ENCODE measurements at regions not wholly inside any gene's neighbourhood (a gene's known extent, or its start where the extent isn't known, plus 50 kb on each side); places are given as distances from the start of the nearest gene placed in this dataset.

DNA sequence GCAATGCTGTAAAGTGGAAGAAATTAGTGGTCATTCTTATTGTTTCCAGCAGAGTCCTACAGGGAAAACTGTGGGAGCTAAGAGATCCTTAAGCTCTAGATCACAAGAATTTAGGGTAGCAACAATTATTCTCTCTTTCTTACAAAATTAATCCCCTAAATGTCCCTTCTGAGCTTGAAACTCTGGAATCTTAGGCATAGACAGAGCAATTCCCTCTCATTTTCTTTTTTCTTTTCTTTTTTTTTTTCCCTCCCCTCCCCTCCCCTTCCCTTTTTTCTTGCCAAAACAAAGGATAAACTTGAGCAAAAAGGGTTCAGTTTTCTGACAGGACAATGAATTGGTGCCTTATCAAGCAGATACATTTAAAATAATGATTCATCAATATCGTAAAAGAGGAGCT lies 441.0 kb downstream of the DSC3 start:
- Histone ChIP-seq H3K4me3 (ENCODE audit: control extremely low read depth in 1 of 5, extremely low read depth in 1 of 5, insufficient read depth in 1 of 5, low read depth in 2 of 5, low read length in 4 of 5) (no peak overlapping the region), H2AFZ (ENCODE audit: insufficient read depth, low read depth, low read length, poor library complexity, severe bottlenecking) (no peak overlapping the region), H3K9me3 (ENCODE audit: control extremely low read depth in 1 of 3, control insufficient read depth in 2 of 3, insufficient read depth in 1 of 3, low read length in 2 of 3) (no peaks in the 10 kb centered on the region), H3K27me3 (replicated peaks in 1 of 4; ENCODE audit: control extremely low read depth in 1 of 4, control insufficient read depth in 3 of 4, insufficient read depth in 4 of 4, low read length in 3 of 4) (no peaks in the 10 kb centered on the region), H3K36me3 (replicated peaks in 1 of 2; ENCODE audit: control extremely low read depth in 1 of 2, control insufficient read depth in 1 of 2, extremely low read depth in 1 of 2, insufficient read depth in 2 of 2, low read length in 1 of 2) (no peaks in the 10 kb centered on the region), H3K79me2 (ENCODE audit: control insufficient read depth, insufficient read depth, low read length) (no peaks in the 10 kb centered on the region), H4K20me1 (ENCODE audit: control insufficient read depth, insufficient read depth, low read length, poor library complexity, severe bottlenecking) (no peaks in the 10 kb centered on the region), H3K4me2 (replicated peaks; ENCODE audit: low read depth, low read length, poor library complexity, severe bottlenecking) (no peak overlapping the region), H3K9ac (ENCODE audit: low read length) (no peak overlapping the region), H3K27ac (ENCODE audit: low read length in 2 of 2) (no peak overlapping the region), H3K4me1 (ENCODE audit: control insufficient read depth in 2 of 2, insufficient read depth in 2 of 2, low read length in 2 of 2) (no peaks in the 10 kb centered on the region)
- DNase-seq (no peak), ATAC-seq (ENCODE audit: low read depth) (no peak)
- H3K27me3 Mint-ChIP-seq = no peaks in the 10 kb centered on the region
- ChIA-PET CTCF (no interaction called here), POLR2A (no interaction called here)
- no peaks in the 10 kb centered on the region for H3K9me3 Mint-ChIP-seq (ENCODE audit: insufficient read depth)
- H3K27ac Mint-ChIP-seq = no peak overlapping the region
- intact Hi-C loops (cut with micrococcal nuclease) = no loop called here
- H3K4me1 Mint-ChIP-seq = no peaks in the 10 kb centered on the region
- no CpG with 5 or more reads among the region's 1 CpG for WGBS (ENCODE audit: insufficient coverage)
- H3K4me3 Mint-ChIP-seq = no peak overlapping the region
- TF ChIP-seq EZH2 (IDR thresholded peaks at IDR 0.05; ENCODE audit: borderline replicate concordance, insufficient read depth, low read depth, low read length, poor library complexity, severe bottlenecking) = no peak
- TF ChIP-seq, protein P1, sequence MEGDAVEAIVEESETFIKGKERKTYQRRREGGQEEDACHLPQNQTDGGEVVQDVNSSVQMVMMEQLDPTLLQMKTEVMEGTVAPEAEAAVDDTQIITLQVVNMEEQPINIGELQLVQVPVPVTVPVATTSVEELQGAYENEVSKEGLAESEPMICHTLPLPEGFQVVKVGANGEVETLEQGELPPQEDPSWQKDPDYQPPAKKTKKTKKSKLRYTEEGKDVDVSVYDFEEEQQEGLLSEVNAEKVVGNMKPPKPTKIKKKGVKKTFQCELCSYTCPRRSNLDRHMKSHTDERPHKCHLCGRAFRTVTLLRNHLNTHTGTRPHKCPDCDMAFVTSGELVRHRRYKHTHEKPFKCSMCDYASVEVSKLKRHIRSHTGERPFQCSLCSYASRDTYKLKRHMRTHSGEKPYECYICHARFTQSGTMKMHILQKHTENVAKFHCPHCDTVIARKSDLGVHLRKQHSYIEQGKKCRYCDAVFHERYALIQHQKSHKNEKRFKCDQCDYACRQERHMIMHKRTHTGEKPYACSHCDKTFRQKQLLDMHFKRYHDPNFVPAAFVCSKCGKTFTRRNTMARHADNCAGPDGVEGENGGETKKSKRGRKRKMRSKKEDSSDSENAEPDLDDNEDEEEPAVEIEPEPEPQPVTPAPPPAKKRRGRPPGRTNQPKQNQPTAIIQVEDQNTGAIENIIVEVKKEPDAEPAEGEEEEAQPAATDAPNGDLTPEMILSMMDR (IDR thresholded peaks at IDR 0.05) = no peak

DNA sequence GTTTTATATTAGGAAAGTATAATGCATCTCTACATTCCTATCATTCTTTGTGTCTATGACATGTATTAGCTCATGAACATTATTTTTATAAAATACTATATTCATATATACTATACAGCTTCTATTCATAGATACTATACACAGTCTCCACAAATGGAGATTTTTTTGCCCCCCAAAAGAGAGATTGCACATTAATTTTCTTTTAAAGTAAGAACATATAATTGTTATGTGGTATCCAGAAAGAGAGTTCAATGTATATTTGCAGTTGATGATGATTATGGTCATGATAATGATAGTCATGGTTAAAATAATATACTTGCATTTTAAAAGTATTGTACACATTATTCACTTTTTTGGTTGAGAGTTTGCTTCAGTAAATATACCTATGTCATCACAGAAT lies 445.3 kb downstream of the DSC3 start:
- Histone ChIP-seq H3K4me1 (ENCODE audit: control insufficient read depth in 2 of 2, insufficient read depth in 2 of 2, low read length in 2 of 2) (no peaks in the 10 kb centered on the region), H3K4me3 (ENCODE audit: control extremely low read depth in 1 of 5, extremely low read depth in 1 of 5, insufficient read depth in 1 of 5, low read depth in 2 of 5, low read length in 4 of 5) (no peak overlapping the region), H3K9ac (ENCODE audit: low read length) (no peak overlapping the region), H4K20me1 (ENCODE audit: control insufficient read depth, insufficient read depth, low read length, poor library complexity, severe bottlenecking) (no peaks in the 10 kb centered on the region), H3K27me3 (replicated peaks in 1 of 4; ENCODE audit: control extremely low read depth in 1 of 4, control insufficient read depth in 3 of 4, insufficient read depth in 4 of 4, low read length in 3 of 4) (no peaks in the 10 kb centered on the region), H3K4me2 (replicated peaks; ENCODE audit: low read depth, low read length, poor library complexity, severe bottlenecking) (no peak overlapping the region), H3K36me3 (replicated peaks in 1 of 2; ENCODE audit: control extremely low read depth in 1 of 2, control insufficient read depth in 1 of 2, extremely low read depth in 1 of 2, insufficient read depth in 2 of 2, low read length in 1 of 2) (no peaks in the 10 kb centered on the region), H2AFZ (ENCODE audit: insufficient read depth, low read depth, low read length, poor library complexity, severe bottlenecking) (no peak overlapping the region), H3K9me3 (ENCODE audit: control extremely low read depth in 1 of 3, control insufficient read depth in 2 of 3, insufficient read depth in 1 of 3, low read length in 2 of 3) (no peaks in the 10 kb centered on the region), H3K79me2 (ENCODE audit: control insufficient read depth, insufficient read depth, low read length) (no peaks in the 10 kb centered on the region), H3K27ac (ENCODE audit: low read length in 2 of 2) (no peak overlapping the region)
- Mint-ChIP-seq H3K27ac (no peak overlapping the region), H3K4me3 (no peak overlapping the region), H3K9me3 (ENCODE audit: insufficient read depth) (peaks cover 2% of the 10 kb centered on the region), H3K4me1 (no peaks in the 10 kb centered on the region), H3K27me3 (no peaks in the 10 kb centered on the region)
- POLR2A ChIA-PET = no interaction called here
- CTCF ChIA-PET = no interaction called here
- no peak for ATAC-seq (ENCODE audit: low read depth)
- TF ChIP-seq EZH2 (IDR thresholded peaks at IDR 0.05; ENCODE audit: borderline replicate concordance, insufficient read depth, low read depth, low read length, poor library complexity, severe bottlenecking) = no peak
- TF ChIP-seq, protein P1 (IDR thresholded peaks at IDR 0.05) = no peak
- intact Hi-C loops (cut with micrococcal nuclease) = no loop called here
- DNase-seq = no peak

Measured in B cell (primary cell).